HuH-7.5 (cell line): ENCODE measurements at regions not wholly inside any gene's neighbourhood (a gene's known extent, or its start where the extent isn't known, plus 50 kb on each side); places are given as distances from the start of the nearest gene placed in this dataset.
"Not testable (repeated sequence)": the region's sequence is repeated elsewhere in the genome, so short reads cannot be mapped to it uniquely, and the experiment has no call there.

ENCODE experiments used
- DNase-seq: peaks from one replicate; pipeline ENCODE4 v3.0.0; 2011; ENCODE audit warnings: low spot score

DNA sequence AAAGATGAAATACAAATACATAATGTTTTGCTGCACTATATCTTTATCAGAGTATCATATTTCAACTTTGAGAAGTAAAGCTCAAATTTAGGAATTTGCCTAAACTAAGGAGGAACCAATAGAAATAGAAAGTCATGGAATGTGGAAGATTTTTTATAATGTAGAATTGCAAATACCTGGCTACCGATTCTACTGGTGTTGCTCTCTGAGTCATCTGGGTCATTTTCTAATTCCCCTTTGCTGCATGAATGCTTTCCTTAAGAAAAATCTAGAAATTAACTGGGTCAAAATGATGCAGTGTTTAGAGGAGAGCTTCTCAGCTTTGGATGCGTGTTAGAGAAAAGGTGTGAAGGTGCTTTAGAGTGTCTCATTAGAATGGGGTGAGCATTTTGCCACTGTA lies 568.9 kb upstream of the ANKRD30A start:
- no peak for DNase-seq

DNA sequence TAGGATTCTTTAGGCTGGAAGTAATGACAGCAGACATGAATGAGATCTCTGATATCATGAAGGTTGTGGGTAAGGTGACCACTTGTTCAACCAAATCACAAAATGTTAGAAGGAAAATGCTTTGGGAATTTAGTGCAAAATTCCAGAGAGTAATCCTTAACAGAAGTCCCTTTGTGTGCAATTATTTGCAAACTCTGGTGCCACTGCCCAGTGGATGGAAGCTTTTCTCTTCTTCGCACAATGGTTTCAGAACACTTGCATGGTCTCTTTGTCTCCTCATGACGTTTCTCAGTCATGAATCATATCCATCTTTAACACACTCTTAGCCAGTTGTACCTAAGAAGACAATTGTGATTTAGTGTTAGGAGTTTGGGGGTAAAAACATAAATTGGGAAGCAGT lies 570.4 kb upstream of the ANKRD30A start:
- no peak for DNase-seq

DNA sequence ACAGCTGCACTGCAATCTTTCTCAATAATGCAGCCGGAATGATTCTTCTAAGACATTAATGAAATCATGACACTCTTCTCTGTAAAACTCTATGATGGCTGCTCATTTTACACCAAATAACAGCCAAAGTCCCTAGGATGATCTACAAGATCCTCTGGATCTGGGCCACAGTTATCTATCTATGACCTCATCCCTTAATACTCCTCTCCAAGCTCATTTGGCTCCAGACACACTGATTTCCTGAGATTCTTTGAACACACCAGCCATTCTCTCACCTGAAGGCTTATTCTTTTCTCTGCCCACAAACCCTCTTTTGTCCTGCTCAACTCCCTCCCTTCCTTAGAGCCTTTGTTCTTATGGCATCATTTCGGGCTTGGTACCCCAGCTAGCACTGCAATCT lies 577.4 kb upstream of the ANKRD30A start:
- DNase-seq = no peak

DNA sequence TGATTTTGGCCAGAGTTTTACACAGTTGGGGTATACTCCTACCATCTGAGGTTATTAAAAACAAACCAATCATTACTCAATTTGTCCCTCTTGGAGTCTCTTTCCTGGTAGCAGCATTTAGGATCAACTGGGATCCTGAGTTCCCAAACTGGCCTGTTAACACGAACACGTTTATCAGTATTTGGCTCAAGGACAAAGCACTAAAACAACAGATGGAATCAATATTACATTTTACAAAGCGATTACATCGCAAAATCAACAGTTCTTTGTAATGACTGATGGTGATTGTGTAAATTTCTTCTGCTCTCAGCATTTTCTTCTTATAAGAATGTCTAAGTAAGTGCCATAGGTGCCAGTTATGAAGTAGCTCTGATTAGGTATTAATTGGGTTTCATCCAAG lies 582.9 kb upstream of the ANKRD30A start:
- DNase-seq = no peak

DNA sequence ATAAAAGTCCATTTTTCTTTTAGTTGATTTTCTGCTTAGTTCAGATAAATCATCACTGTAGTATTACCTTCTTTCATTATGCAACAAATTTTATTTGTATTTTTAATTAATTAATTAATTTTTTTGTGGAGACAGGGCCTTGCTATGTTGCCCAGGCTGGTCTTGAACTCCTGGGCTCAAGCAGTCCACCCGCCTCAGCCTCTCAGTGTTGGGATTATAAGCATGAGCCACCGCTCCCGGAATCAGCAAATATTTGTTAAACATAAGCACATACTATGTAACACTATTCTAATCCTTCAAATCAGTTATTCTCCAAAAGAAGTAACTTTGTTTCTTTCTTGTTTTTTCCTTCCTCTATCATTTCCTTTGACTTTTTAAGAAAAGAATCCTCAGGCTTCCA lies 584.8 kb upstream of the ANKRD30A start:
- no peak for DNase-seq

DNA sequence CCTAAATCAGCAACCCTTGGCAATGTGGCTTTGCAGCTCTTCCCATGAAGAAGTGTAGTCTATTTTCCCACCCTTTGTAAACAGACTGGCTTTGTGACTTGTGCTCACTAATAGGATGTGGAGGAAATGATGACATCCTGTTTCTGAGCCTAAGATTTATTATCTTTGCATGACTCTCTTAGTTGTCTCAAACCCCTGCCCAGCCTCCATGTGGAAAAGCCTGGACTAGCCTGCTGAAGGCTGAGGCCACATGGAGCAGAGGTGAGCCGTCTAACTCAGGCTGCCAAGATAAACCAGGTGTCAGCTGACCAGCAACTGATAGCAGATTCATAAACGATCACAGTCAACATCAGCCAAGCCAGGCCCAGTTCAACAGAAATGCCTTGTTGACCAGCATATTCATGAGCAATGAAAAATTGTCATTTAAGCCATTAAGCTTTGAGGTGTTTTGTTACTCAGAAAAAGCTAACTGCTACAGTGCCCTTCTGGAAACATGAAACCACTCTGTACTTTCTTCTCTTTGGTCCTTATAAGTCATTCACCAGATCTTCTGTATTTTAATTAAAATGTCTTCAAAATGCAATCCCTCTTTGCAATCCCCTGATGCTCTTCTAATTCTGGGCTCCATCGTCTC lies 586.3 kb upstream of the ANKRD30A start:
- no peak for DNase-seq

DNA sequence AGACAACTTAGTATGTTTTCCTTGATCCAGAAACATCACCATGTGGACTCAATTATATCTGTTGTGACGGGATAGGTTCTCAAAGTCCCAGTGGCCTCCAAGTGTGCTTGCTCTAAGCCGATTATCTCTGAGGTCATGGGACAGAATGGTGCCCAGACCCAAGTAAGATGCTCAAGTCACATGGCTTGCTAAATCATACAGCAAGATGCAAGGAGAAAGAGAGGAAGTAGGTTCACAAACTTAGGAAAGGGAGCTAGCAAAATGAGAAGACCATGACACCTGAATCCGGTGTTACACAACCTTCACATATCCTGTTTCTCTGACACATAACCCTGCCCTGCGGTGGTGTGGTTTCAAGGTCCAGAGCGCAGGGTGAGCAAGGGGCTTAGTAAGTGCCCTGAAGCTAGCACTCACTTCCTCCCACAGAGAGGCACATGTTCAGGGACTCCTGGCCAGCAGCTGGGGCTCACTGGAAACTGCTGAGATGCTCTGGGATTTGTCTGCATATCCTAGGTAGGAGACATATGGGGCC lies 590.9 kb upstream of the ANKRD30A start:
- DNase-seq = no peak

DNA sequence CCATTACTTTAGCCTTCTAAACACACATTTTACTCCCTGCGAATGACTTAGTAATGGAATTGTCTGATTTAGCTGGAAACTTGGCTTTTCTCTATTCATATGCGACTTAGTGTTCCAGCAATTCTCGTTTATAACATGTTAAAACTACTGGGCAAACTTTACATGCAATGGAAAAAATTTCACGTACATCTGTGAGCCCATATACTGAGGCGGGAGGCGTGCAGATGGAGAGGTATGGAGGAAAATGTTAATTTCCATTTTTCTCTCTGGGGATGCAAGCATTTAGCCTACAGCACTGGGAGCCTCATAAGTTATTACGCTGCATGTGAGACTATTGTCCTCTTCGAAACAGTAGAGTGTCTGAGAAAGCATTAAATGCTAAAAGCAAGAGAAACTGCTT lies 591.5 kb upstream of the ANKRD30A start:
- DNase-seq = no peak

DNA sequence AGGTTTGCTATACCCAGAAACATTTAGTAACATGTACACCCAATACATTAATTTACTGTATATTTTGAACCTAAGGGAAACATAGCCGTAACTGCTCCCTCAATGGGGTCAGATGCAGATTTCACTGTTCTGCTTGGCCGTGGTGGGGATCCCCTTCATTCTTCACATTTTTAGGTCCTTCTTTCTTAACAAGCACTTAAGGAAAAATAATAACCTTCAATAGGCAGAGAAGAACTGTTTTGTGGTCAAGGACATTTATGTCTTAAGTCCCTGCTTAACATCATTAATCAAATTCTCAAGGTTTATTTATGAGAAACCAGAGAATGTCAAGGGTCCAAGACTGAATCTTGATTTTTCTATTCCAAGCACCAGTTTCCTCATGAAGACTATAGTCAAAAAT lies 592.1 kb upstream of the ANKRD30A start:
- DNase-seq = no peak

DNA sequence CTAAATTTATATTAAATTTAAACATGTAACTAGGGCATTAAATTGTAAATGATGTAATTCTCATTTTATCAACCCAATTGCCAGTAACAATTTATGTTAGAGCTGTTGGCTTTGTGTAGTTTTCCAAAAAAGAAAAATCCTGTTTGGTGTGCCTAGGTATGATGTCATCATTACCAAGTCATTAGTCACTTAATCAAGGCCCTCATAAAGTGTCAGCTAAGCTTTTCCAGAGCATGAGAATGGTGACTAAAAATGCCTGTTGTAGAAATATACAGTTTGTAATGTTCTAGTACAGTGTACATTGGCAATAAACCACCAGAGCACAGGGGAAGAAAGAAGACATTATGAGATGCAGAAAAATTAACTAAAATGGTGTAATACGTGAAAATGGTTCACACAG lies 593.8 kb upstream of the ANKRD30A start:
- no peak for DNase-seq

DNA sequence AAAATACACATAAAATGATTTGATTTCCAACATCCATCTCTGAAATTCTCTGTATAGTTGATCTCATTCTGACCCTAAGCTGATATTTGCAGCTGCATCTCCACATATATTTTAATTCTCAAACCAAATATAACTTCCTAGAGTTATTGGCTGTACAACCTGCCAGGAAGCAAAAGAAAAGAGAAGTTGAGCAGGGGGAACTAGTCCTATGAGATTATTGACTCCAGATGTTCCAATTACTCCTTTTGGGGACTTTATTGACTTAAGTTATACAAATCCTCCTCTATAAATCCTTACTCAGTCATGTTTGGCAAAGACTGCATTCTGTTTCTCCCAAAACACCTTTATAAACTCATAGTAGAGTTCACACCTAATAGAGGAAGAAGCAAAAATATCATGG lies 599.4 kb upstream of the ANKRD30A start:
- DNase-seq = no peak

DNA sequence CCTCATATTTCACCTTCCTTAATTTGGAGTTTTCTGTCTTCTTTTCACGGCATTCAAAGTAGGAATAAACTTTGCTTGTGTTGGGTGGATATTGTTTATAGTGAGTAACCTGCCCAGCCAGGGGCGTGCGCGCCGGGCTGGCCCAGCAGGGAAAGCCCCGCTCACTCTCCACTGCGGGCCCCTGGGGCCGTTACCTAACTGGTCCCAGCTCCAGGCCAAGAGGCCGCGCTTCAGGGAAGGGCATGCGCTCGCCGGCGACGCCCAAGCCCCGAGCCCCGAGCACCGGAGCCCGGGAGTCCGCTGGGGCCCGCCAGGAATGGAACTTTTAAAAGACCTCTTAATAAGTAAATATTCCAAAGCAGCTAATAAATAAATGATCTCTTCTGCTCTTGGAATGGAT lies 601.3 kb upstream of the ANKRD30A start:
- DNase-seq = not testable (repeated sequence)

DNA sequence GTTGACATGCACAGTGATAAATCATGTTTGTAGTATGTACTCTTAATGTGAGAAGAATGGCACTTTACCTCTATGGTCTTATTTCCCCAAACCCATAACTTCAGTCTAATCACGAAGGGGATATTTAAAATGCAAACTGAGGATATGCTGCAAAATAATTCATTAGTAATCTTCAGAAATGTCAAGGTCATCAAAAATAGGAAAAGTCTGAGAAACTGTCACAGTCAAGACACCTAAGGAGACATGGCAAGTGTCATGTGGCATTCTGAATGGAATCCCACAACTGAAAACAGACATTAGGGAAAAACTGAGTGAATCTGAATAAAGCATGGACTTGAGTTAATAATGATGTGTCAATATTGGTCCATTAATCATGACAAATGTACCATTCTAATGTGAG lies 605.5 kb upstream of the ANKRD30A start:
- no peak for DNase-seq

DNA sequence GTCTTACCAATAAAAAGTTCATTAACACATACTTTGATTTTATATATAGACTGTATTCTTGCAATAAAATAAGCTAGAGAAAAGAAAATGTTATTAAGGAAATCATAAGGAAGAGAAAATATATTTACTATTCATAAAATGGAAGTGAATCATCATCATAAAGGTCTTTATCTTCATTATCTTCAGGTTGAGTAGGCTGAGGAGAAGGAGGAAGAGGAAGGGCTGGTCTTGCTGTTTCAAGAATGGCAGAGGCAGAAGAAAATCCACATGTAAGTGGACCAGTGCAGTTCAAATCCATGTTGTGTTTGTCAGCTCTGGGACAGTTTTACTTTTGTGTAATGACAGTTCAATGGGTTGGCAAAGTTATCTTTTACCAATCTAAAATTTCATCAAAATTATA lies 609.1 kb upstream of the ANKRD30A start:
- no peak for DNase-seq

DNA sequence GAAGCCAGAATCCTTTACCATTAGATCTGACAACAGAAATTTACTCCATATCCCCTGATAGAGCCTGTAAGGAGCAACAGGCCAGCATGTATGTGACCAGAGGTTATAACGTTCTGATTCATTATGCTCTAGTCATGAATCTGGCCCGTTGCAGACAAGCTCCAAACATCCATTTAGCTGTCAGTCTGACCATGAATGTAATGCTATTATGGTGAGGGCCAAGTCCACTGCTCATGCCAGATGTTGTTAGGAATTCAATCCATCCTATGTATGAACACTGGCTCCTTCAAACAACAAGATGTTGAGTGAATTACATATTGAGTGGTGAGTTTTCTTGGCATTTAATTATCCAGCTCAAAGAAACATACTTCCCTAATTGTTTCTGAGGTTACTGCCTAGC lies 610.1 kb upstream of the ANKRD30A start:
- DNase-seq = no peak

DNA sequence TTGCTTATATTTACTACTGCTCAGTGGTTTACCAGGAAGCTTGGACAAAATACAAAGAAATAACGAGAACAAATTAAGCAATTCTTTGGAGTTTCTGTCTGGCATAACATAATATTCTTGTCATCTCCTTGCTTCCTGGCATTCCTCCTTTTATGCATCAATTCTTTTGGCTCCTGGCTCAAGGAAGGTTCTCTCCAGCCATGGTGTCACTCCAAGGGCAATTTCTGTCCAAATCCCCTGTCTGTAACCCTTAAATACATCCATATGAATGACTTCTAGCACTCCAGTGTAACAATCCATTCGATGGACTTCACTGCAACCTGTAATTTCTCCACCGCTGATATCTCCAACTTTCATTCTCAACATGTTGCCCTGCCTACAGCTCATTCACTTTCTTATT lies 617.7 kb upstream of the ANKRD30A start:
- no peak for DNase-seq

DNA sequence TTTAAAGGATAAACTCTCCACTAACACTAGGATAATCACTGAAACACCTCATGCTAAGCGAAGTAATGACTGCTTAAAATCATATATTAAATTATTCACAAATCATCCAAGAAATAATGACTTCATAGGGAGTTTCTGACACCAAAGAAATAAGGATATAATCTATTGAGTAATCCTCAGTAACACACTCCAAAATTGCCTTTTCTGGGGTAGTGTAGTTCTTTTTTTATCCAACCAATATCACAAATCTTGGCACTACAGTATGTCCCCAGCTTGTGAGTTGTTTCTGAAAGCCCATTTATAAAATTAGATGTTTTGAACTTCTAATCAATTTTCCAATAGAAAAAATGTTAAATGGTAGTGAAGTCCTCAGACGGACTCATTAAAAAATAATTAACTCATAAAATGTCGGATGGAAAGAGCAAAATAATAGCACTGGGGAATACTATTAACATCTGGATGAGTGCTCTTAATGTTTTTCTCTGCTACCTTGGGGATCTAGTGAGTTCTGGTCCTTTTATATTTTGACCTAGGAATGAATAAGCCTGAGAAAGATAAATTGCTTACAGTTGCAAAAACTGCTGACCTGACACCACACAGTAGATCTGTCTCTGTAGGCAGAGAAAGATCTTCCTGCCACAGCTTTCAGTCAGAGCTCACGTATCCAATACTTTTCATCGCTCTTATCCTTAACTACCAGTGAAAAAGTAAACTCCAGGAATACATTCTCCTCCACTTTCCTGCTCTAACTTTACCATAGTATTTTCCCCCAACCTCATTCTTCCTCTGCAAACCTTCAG lies 618.5 kb upstream of the ANKRD30A start:
- no peak for DNase-seq

DNA sequence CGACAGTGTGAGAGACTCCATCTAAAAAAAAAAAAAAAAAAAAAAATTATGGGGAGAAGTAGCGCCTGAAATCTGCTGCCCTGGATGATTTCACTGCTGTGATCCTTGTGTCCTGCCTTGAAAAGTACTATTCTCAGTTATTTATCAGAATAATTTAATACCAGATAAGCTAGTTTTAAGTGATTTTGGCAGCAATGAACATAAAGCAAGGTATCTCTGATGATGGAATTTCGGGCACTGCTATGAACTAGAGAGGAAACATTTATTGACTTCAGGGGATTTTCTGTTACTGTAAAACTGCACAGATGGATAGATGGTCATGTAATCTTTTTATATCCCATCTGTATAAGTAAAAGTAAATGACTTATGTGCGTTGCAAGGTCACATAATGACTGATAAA lies 619.1 kb upstream of the ANKRD30A start:
- DNase-seq = no peak

DNA sequence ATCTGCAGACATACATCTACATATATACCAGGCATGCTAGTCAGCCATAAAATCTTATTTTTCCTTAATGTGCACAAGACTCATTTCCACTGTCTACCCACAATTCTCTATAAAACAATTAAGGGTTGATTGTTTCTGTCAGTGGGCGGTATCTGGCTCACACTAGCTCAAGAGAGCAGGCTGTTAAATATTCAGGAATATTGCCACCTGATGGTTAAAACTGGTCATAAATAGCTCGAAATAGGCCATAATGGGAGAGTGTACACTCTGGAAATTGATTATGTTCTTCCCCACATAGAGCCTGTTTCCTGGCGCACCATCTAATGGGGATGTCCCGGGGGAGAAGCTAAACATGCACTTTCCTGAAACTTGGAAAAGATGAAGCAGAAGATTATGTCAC lies 620.6 kb upstream of the ANKRD30A start:
- DNase-seq = no peak

DNA sequence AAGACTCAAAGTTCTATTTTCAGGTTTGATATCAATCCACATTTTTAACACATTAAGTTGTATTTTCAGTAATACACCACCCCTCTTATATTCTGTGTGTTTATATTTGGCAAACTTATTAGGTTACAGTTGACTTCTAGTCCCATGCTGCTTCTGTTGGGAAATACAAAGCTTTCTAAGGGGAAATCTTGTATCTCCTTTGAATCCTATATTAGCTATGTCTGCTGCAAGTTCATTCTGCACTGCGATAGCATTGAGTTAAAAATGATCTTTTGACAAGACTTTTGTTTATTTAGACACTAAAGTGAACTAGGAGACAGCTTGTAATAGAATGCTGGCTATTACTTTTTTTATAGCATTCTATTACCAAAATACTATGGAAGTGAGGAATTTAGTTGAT lies 625.1 kb upstream of the ANKRD30A start:
- DNase-seq = no peak

DNA sequence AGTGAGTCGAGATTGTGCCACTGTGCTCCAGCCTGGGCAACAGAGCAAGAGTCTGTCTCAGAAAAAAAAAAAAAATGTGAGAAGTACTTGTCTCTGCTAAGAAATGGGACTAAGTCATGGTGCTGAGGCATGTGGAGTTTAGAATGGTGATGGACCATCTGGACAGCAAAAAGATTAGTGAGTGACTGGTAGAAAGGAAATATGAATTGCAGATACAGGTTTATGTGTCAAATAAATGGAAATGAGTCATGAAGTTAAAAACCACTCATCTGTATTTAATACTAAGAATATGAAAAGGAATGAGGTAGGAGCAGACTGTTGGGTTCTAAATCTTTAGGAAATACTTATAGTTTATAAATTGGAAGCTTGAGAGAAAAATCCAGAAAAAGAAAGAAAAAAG lies 625.7 kb upstream of the ANKRD30A start:
- DNase-seq = no peak

DNA sequence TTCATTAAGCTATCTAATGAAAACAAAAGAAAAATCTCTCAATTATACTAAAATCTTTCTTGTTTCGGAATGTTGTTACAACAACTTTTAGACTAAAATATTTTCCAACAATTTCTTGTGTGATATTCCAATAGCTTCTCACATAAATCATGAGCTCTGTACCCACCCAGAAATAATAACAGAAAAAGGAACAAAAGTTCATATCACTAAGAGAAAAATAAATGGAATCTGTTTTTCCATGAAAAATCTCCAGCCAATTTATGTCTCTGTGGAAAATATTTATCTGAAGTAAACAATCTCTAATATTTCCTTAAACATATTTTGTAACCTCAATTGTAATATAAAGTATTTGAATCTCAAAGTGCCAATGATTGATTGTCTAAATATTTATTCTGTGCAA lies 628.6 kb upstream of the ANKRD30A start:
- no peak for DNase-seq

DNA sequence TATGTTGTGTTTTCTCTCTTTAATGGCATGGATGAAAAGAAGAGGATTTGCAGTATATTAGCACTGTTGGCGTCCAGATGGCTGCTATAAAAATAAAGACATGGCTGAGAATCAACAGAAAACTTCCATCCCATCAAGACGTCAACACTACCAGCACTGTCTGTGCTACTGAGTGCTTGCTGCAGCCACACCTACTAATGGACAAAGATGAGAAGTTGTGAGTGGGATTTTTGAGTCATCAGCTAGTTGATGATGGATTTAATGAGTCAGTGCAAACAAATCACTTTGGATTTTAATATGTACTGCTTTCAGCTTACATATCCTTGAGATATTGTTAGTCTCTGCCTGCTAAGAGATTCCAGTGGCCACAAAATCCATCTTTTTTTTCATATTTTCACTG lies 631.0 kb upstream of the ANKRD30A start:
- DNase-seq = no peak

DNA sequence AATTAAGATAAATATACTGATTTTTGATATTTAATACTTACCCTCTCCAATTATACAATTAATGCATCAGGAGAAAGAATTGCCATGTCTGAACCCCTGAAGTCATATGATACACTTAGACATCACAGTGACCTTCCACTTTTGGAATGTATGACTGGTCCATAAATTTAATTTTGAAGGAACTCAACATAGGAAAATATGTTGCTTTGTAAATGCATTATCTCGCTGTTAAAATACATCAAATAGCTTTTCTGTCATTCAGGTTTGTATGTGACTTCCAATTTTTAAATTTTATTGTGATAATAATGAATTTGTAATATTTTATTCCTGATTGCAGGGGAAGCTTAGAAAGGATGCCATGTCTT lies 631.9 kb upstream of the ANKRD30A start:
- no peak for DNase-seq
